Stimulated activated CD4-positive, alpha-beta T cell treated with anti-CD3 and anti-CD28 coated beads, Interleukin-1b, Interleukin-23, amount 100 ng/mL, for 48 hours (primary cell): ENCODE measurements at regions not wholly inside any gene's neighbourhood (a gene's known extent, or its start where the extent isn't known, plus 50 kb on each side); places are given as distances from the start of the nearest gene placed in this dataset.
"Not testable (repeated sequence)": the region's sequence is repeated elsewhere in the genome, so short reads cannot be mapped to it uniquely, and the experiment has no call there.

ENCODE experiments used
- DNase-seq: peaks from one replicate; pipeline ENCODE4 v3.0.0-alpha.2; 2020

DNA sequence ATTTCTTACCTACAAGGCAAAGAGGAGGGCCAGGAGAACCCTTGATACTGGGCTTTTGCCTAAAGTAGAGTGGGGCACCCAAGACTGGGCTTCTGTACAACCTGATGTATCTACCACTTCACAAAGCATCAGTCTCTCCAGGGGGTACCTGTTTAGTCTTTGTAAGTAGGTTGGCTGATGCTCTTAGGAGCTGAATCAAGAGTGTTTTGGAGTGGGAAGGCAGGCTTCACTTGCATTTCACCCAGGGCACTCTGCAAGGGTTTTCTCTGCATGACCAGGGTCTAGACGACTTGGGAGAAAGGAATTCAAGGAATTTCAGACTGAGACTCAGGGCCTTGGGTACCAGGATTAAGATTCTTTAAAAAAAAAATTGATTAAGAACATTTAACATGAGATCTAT lies 361.5 kb downstream of the RFC3 start:
- no peak for DNase-seq

DNA sequence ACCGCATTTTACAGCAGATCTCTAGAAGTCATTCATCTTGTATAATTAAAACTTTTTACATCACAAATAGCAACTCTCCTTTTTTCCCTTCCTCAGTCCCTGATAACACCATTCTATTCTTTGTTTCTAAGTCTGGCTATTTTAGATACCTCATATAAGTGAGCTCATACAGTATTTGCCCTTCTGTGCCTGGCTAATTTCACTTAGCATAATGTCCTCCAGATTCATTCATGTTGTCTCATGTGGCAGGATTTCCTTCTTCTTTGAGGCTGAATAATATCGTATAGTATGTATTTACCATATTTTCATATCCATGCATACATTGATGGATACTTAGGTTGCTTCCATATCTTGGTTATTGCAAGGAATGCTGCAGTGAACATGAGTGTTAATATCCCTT lies 362.0 kb downstream of the RFC3 start:
- DNase-seq = no peak

DNA sequence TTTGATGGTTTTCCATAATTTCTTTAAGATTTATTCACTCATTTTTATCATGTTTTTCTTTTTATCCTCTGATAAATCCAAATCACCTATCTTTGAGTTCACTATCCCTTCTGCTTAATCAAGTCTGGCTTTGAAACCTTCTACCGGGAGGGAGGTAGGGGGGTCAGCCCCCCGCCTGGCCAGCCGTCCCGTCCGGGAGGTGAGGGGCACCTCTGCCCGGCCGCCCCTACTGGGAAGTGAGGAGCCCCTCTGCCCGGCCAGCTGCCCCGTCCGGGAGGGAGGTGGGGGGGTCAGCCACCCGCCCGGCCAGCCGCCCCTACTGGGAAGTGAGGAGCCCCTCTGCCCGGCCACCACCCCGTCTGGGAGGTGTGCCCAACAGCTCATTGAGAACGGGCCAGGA lies 363.3 kb downstream of the RFC3 start:
- DNase-seq = not testable (repeated sequence)

DNA sequence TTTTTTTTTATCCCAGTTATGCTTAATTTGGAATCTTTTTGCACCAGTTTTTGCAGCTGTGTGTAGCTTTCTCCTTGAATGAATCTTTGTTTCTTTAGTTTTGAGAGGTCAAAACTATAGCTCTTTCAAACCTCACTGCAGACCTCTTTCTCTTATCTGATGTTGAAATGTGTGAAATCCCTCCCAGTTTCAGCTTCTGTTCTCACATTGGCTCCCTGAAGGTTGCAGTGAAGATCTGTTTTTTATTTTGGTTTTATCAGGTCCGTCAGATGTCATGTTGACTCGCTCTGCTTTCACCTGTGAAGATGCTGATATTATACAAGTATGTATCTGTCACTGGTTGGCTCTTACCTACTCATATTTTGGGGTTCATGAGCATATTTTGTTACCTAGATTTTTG lies 372.0 kb downstream of the RFC3 start:
- no peak for DNase-seq

DNA sequence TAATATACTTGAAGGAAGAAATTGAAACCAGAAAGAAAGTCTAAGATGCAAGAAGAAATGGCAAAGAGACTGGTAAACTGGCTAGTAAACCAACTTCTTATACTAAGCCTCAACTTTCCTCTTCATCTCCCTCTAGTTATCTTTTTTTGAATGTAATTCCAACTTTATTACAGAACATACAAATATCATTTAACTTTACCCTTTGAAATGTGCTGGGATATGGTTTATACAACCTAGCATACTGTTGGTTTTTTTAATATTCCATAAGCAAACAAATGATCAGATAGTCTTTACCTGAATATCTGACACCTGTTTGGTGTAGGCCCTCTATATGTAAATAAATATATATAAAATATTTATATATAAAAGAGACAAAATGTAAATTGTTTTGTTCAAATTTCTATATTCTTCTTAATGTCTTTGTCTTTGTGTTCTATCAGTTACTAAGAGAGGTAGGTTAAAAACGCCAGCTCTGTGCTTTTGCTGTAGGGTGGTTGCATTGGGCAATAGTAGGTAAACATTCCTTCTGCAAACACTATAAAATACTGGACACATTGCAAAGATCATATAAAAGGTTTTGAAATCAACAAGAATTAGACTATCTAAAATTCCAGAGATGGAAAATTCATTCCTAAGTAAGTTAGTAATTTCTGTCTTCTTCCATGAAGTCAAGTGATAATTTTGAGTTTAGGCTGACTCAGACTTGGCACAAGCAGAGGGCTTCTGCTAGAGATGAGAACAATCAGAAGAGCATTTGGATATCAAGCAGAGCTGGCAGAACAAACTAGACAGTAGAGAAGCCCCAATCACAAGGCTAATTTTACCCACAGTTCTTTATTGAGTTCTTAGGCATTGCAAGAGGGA lies 383.3 kb downstream of the RFC3 start:
- no peak for DNase-seq

DNA sequence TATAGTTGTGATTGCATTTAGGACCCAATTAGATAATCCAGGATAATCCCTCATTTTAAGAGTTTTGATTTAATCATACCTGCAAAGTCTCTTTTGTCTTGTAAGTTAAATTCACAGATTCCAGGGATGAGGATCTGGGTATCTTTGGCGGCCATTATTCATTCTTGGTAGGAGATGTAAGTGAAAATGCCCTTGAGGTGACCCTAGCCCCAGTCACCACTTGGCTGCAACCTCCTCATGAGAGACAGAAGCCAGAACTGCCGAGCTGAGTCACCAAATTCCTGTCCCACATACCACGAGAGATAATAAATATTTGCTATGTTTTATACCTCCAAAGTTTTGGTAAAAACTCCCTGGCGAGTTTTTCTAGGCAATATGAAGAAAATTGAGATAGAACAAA lies 389.4 kb downstream of the RFC3 start:
- DNase-seq = no peak

DNA sequence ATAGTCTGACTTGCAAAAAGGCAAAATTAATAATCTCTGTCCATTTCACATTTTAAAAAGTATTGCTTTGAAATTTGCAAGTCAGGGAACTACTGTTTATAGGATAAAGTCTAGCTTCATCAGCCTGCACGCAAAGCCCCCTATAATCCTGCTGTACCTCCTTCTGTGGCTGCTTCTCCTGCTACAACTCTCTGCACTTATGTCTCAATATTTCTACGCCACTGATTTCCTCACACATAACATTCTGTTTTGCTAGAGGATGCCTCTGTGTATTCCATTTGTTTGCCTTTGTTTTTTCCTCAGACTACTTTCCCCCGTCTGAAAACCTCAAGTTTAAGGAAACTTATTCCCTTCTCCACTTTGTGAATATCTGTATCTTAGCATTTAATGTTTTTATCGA lies 389.9 kb downstream of the RFC3 start:
- DNase-seq = no peak

DNA sequence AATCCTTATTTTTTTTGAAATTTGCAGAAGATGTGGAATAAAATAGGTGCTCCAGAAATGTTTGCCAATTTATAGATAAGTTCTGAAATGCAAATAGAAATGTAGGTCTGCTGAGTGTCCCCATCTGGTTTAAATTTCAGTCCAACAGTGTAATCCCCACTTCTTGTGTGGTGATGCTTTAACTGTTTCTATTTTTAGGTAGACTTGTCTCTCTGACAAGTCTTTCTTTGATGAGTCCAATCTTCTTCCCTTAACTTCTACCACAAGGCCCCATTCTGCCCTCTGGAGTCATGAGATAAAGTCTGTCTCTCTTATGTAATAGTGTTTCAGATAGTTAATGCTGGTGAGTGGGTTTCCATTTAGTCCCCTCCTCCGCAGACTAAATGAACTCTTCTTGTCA lies 390.4 kb downstream of the RFC3 start:
- DNase-seq = no peak

DNA sequence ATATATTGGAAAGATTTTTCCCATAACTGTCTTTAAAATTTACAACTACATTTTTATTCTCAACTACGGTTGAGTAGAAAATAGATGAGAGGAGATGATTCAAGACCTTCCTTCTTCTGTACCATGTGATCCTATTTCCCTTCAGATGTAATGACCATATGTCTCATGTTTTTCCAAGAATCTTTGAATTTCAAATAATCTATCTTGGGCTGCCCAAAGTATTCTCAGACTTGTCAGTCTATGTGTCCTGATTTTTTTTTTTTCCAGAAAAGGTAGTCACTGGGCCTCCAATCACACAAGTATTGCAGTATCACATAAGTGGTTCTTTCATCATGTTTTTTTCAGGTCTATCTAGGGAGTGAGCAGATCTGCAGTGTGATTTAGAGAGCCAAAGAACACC lies 392.4 kb downstream of the RFC3 start:
- DNase-seq = no peak

DNA sequence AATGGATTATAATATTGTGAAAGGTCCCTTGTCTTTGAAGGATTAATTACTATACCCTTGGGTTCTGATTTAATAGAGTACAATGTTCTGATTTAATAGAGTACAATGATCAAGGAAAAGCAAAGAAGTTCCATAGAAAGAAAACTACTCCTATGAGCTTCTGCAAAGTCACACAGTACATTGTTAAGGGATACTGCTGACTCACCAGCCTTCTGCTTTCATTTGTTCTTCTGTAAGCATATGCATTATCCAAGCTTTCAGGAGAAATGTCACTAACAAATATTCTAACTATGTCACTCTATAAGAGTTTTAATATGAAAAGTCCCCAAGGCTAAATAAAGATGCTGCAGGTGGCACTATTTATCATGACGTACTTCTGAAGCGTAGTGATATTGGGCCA lies 396.7 kb downstream of the RFC3 start:
- no peak for DNase-seq

DNA sequence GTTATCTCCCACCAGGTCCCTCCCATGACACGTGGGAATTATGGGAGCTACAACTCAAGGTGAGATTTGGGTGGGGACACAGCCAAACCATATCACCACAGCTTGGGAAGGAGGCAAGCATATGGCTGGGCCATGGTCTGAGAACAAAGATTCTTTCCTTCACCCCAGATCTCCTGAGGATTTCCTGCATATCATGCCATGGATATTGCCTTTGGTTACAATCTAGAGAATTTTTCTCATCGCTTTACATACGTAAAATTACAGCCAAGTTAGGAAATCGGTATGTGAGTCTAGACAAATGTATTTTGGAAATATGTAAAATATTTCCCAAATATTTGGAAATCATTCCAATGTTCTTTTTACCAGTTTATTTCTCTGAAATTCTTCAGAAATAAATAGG lies 398.3 kb downstream of the RFC3 start:
- DNase-seq = no peak

DNA sequence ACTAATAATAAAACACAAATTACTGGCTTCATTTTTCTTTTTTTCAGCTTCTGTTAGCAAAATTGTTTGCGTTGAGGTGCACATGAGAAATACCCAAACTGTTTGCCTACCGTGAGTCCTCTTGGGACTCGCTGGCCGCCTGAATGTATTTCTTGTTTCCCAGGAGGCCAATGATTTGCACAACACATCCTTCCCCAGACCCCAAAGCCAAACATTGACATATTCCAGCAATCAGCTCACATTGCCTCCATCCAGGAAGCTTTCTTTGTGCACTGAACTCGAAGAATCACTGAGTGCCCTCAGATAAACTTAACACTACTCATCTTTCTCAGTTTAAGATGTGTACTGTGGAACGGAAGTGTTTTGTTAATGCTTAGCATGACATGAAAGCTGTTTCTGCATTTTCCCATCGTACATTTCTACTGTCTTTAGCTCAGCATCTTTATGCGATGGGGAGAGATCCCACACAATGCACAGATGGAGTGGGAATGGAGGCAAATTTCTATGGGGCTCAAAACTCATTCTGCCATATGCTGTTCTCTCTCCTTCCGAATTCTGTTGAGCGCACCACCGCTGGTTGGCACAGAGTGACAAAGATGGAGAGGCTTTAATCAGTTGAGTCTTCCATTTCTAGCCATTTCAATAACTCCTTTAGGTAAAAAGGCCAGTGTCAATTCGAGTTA lies 399.5 kb downstream of the RFC3 start:
- DNase-seq = no peak

DNA sequence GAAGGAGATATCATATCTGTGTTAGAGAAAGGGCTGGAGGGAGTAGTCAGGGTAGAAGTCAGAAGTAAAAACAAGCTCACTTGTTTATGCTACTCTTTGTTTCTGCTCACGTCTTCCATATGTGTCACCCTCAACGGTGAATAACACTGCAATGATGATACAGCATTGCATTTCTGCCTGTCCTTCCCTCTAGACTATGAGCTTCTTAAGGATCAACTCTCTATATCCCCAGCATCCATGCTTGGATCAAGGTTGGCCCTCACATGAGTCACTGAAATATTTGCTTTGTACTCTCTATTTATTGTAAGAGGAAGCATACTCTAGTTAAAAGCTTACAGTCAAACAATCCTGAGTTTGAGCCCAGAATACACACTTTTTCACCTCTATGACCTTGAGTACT lies 406.0 kb downstream of the RFC3 start:
- DNase-seq = no peak

DNA sequence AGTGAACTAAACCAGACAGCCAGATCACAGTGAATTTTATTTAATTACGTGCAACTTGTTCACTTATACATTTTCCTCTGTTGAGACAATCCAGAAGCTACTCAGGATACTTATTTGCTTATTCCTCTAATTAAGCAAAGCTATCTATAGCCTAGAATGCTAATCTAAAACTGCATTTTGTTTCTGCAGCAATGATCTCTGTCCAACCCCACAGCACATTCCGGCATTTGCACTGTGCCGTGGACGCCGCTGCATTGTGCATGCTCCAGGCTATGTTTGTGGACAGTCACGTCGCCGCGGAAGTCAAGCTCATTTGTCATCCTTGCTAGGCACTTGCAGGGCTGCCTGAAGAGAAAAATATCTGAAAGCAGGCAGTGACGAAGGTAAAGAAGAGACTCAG lies 406.9 kb downstream of the RFC3 start:
- no peak for DNase-seq

DNA sequence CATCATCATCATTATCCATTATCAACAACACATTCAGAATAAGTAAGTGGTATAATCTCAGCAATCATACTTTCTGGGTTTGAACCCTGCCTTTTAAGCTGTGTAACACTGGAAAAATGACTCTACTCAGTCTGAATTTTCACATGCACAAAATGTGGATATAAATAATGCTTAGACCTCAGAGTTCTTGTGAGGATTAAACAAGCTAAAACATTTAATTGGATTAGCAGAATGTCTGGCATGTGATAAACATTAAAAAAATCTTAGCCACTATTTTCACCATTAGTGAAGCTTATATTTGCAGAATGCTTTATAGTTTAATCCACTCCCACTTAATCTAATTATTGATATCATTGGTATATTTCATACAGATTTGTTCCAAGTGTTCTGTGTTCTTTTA lies 412.3 kb downstream of the RFC3 start:
- DNase-seq = no peak

DNA sequence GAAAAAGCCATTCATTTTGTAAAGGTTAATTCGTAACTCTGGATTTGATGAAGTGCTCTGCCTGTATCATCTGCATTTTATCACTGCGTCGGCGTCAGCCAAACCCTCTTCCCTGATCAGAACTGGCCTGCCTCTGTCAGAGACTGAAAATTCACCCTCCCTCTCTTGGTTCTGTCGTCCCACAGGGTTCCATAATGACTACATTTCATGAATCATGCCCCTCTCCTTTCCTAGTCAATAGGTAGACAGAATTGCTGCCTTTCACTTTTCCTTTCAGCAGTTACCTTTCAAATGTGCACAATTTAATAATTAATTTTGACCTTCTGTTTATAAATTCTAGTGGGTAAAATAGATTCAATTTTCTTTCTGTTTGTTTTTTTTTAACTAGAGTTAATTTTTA lies 423.4 kb downstream of the RFC3 start:
- DNase-seq = no peak

DNA sequence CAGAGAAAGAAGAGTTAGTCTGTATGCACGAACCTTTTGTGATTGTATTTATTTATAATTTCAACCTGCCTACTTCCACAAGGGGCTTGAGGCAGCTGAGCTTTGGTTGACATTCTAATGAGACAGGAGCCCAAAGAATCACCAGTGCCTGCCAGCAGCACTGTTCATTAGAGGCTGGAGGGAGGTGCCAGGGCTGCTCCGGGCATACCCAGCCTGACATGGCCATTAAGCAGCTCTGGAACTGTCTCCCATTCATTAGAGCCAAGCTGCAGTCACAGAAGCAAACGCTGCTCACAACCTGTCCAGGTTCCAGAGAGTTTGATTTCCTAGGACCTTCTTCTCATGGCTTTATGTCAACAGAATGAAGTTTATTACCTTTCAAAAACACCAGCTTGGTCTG lies 425.5 kb downstream of the RFC3 start:
- no peak for DNase-seq

DNA sequence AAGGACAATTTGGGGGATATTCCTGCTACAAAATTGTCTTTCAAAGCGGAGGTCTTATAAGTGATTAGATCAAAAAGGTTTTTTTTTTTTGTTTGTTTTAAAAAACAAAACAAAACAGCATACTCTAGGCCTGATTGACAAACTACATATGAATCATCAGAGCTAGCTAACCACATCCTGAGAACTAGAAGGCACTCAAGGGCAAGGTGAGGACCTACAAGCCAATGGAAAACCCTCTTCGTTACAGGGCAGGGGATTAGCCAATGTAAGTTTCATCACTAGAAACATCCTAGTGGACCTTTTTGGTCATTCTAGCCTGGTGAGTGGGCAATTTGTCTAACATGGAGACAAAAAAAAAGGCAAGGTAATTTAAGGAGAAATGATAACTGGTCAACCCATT lies 428.6 kb downstream of the RFC3 start:
- no peak for DNase-seq

DNA sequence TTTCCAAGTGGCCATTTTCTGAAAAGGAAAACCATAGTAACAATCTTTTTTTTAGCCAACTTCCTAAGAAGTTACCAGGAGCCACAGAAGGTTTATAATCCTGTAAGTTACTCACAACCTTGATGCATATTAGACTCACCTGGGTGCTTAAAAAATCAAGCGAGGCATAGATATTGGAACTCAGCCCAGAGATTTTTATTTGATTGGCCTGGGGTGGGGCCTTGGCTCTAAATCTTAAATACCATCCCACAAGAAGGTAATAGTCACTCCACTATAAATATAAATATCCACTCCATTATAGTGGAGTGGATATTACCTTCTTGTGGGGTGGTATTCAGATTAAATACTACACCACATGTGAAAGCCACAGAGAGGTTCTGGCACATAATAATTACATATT lies 429.6 kb downstream of the RFC3 start:
- no peak for DNase-seq

DNA sequence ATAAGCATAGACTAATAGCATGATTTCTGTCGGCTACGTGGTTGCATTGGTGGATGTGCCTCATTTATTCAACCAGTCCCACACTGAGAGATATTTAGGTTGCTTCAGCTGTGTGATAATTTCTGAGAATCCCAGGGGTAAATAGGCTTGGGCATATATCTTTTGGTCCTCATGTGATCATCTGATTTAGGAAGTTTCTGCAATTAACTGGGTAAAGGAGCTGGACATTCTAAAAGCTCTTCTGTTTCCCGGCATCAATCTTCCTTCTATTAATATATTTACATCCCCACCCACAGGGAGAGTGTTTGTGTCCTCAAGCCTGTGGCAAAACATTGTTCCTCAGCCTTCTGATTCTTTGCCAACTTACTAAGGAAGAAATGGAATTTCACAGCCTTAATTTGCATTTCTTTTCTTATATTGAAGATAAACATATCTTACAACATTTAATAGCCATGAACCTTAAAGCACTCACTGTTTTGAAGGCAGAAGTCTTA lies 431.6 kb downstream of the RFC3 start:
- no peak for DNase-seq

DNA sequence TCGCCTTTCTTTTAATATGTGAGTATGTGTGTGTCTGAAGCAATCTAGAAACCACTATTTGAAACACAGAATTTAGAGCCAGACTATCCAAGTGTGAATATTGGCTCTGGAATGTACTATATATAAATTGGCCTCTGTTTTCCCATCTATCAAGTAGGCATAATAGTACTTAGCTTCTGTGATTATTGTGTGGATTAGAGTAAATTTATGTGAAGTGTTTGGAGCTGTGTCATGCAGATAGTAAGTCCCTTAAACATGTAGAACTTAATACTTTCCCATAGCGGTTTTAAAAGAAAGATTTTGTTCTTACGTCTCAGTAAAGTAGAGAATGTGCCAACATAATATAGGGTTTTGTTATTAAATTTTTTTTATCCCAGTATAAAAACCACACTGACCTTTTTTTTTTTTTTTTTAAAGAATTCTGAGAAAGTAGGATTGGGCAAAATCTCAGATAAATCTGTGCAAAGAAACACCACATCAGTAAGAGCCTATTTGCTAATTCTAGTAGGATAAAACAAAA lies 432.3 kb downstream of the RFC3 start:
- DNase-seq = no peak

DNA sequence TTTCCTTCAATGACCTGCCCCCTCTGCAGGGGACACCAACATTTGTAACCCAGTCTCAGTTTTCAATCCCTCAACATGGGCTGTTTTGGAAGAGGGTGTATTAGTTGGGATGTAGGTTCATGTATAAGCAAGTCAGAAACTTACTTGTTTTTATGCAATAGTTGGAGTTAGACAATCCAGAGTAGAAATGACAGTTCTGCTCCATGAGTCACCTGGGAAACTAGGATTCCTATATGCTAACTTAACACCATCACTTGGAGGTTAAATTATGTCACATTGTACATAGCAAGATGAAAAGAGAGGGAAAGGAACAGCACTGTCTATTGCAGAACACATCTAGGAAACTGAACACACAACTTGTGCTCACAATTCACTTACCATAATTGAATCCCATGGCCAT lies 436.4 kb downstream of the RFC3 start:
- DNase-seq = no peak

DNA sequence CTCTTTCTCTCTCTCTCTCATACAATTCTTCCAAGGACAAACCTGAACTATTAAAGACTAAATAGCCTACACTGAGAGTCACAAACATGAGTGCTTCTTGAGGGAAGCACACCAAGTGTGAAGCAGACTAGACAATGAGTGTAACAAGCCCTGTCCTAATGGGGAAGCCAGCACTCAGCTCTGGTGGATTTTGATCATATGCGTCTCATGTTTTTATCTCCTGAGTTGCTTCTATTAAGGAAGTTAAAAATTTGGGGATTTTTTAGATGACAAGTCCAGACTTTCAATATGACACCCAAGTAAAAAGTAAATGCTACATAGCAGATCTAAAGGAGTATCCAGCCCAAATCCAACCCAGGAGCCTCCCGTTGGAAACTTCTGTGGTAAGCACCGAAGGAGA lies 437.8 kb downstream of the RFC3 start:
- no peak for DNase-seq

DNA sequence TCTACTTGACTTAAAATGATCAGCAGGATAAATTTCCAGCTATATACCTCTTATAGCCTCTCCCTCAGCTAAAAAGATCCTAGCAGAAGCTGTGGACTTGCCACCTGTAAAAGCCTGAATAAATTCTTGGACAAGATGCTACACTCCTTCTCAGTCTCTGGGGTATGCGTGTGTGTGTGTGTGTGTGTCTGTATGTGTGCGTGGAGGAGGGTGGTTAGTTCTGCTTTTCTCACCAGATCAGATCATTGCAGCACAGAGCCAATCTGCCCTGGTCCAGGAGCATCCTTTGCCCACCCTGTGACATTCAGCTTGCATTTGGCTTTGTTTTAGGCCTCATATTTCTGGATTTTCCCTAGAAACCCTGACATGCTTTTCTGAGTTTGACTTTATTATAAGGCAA lies 438.3 kb downstream of the RFC3 start:
- DNase-seq = no peak
